IMR-90 (cell line): ENCODE measurements at regions not wholly inside any gene's neighbourhood (a gene's known extent, or its start where the extent isn't known, plus 50 kb on each side); places are given as distances from the start of the nearest gene placed in this dataset.

Experiments
- ATAC-seq: fragments of 200-7000 bp; cut with Tn5 transposase; 2 replicates; pipeline ENCODE4 v1.9.1; 2020; ENCODE audit warnings: low read depth, mild to moderate bottlenecking, moderate library complexity
- BruUV-seq: library from RNA; stranded (reverse); fragments of 400-500 nt; replicated peaks from 2 replicates; lab custom pipeline; 2021; lab: Mats Ljungman, UMichigan
- CTCF ChIA-PET: fragments of 300-600 bp; formaldehyde crosslinking; extraction: SDS; loops from one replicate; lab custom pipeline; 2021; ENCODE audit warnings: antibody characterized with exemption; lab: Yijun Ruan, JAX
- POLR2A ChIA-PET: fragments of 300-600 bp; sonication (Branson Sonifier 250); formaldehyde crosslinking; loops from one replicate; lab custom pipeline; 2022; ENCODE audit warnings: antibody characterized with exemption; ENCODE audit not compliant: unreplicated experiment; lab: Charles Lee
- DNase-seq: peaks from one replicate; pipeline ENCODE4 v3.0.0; 2013
- H2AFZ ChIP-seq: replicated peaks from 2 replicates; pipeline ENCODE3; 2013; ENCODE audit warnings: low read length, mild to moderate bottlenecking; ENCODE audit not compliant: poor library complexity
- H2AK5ac ChIP-seq: 2 replicates; pipeline ENCODE4 v1.6.1; 2013; ENCODE audit warnings: low read depth, low read length, inconsistent platforms
- H2AK9ac ChIP-seq: replicated peaks from 2 replicates; pipeline ENCODE3; 2013; ENCODE audit warnings: mild to moderate bottlenecking, low read depth, low read length, moderate library complexity; ENCODE audit not compliant: poor library complexity
- H2BK120ac ChIP-seq: 2 replicates; pipeline ENCODE4 v1.6.1; 2013; ENCODE audit warnings: low read depth, low read length, inconsistent platforms
- H2BK15ac ChIP-seq: 3 replicates; pipeline ENCODE4 v1.6.1; 2013; ENCODE audit warnings: low read depth, low read length, inconsistent platforms
- H2BK20ac ChIP-seq: 2 replicates; pipeline ENCODE4 v1.6.1; 2013; ENCODE audit warnings: low read depth, mild to moderate bottlenecking, inconsistent platforms, low read length, moderate library complexity
- H2BK5ac ChIP-seq: 2 replicates; pipeline ENCODE4 v1.6.1; 2013; ENCODE audit warnings: mild to moderate bottlenecking, low read depth, low read length, inconsistent platforms; ENCODE audit not compliant: poor library complexity, severe bottlenecking
- H3K14ac ChIP-seq: replicated peaks from 2 replicates; pipeline ENCODE4 v1.6.1; 2013; ENCODE audit warnings: low read depth, low read length, inconsistent platforms
- H3K18ac ChIP-seq: 2 replicates; pipeline ENCODE4 v1.6.1; 2013; ENCODE audit warnings: low read depth, low read length, control low read depth
- H3K23ac ChIP-seq: 2 replicates; pipeline ENCODE4 v1.6.1; 2013; ENCODE audit warnings: low read depth, low read length, inconsistent platforms
- H3K27ac ChIP-seq: 2 replicates; pipeline ENCODE4 v1.5.1; 2013; ENCODE audit warnings: mild to moderate bottlenecking, control low read depth, low read length; ENCODE audit not compliant: insufficient read depth
- H3K27me3 ChIP-seq: 2 replicates; pipeline ENCODE4 v1.6.1; 2013; ENCODE audit warnings: low read length; ENCODE audit not compliant: control insufficient read depth, insufficient read depth
- H3K36me3 ChIP-seq: 2 replicates; pipeline ENCODE4 v1.6.1; 2013; ENCODE audit warnings: low read length, mixed read lengths; ENCODE audit not compliant: control insufficient read depth, insufficient read depth
- H3K4ac ChIP-seq: 2 replicates; pipeline ENCODE4 v1.6.1; 2013; ENCODE audit warnings: low read depth, low read length, inconsistent platforms
- H3K4me1 ChIP-seq: 2 replicates; pipeline ENCODE4 v1.6.1; 2013; ENCODE audit warnings: low read length, mixed read lengths; ENCODE audit not compliant: control insufficient read depth, insufficient read depth
- H3K4me2 ChIP-seq: 2 replicates; pipeline ENCODE4 v1.6.1; 2013; ENCODE audit warnings: low read depth, mild to moderate bottlenecking, control low read depth, low read length, moderate library complexity
- H3K4me3 ChIP-seq: 2 replicates; pipeline ENCODE4 v1.5.1; 2013; ENCODE audit warnings: low read depth, mild to moderate bottlenecking, control low read depth, low read length, moderate library complexity; ENCODE audit not compliant: insufficient read depth
- H3K56ac ChIP-seq: 2 replicates; pipeline ENCODE4 v1.6.1; 2013; ENCODE audit warnings: low read length, inconsistent platforms; ENCODE audit not compliant: insufficient read depth; ENCODE audit errors: extremely low read depth
- H3K79me1 ChIP-seq, 2 experiments: 2 replicates each; pipeline ENCODE4 v1.6.1; 2013; ENCODE audit warnings: low read length in 2 of 2, inconsistent platforms in 1 of 2, low read depth in 1 of 2
- H3K9ac ChIP-seq: 2 replicates; pipeline ENCODE4 v1.6.1; 2013; ENCODE audit warnings: low read depth, low read length, control low read depth
- H3K9me1 ChIP-seq: 2 replicates; pipeline ENCODE4 v1.6.1; 2013; ENCODE audit warnings: low read length, inconsistent platforms; ENCODE audit not compliant: insufficient read depth
- H3K9me3 ChIP-seq: 2 replicates; pipeline ENCODE4 v1.6.1; 2013; ENCODE audit warnings: low read length; ENCODE audit not compliant: control insufficient read depth, insufficient read depth
- H4K20me1 ChIP-seq: 2 replicates; pipeline ENCODE4 v1.6.1; 2013; ENCODE audit warnings: low read length, inconsistent platforms; ENCODE audit not compliant: insufficient read depth
- H4K5ac ChIP-seq: 2 replicates; pipeline ENCODE4 v1.6.1; 2013; ENCODE audit warnings: mild to moderate bottlenecking, low read depth, low read length, control low read depth
- H4K8ac ChIP-seq, 2 experiments: 2 replicates each; pipeline ENCODE4 v1.6.1; 2013; ENCODE audit warnings: low read depth in 2 of 2, low read length in 2 of 2, control low read depth in 1 of 2, inconsistent platforms in 1 of 2
- H4K91ac ChIP-seq: 2 replicates; pipeline ENCODE4 v1.6.1; 2013; ENCODE audit warnings: low read depth, low read length, inconsistent platforms; ENCODE audit not compliant: insufficient read depth
- BHLHE40 ChIP-seq: fragments of 150-350 bp; IDR thresholded peaks from 2 replicates; pipeline ENCODE4 v1.6.1; 2016; ENCODE audit warnings: mild to moderate bottlenecking, low read depth, low read length
- FOS ChIP-seq: fragments of 150-350 bp; IDR thresholded peaks from 2 replicates; pipeline ENCODE4 v1.6.1; 2016; ENCODE audit warnings: low read depth, low read length
- WGBS, 2 experiments: methylation state at CpG; one replicate each; pipeline versions ENCODE4 v1.1.5 to v1.1.7; 2013; ENCODE audit warnings: missing lambda C conversion rate in 2 of 2; ENCODE audit not compliant: insufficient read length in 1 of 2; ENCODE audit errors: extremely low coverage in 2 of 2; 5-methylcytosine and 5-hydroxymethylcytosine counted together
- dilution Hi-C: fragments of 300-500 bp; cut with HindIII; formaldehyde crosslinking; loops from one replicate; pipeline ENCODE4 v1.14.3; 2018; ENCODE audit warnings: low sequenced_read_pairs; ENCODE audit not compliant: unreplicated experiment
- in situ Hi-C: fragments of 300-500 bp; cut with MboI; formaldehyde crosslinking; loops from 3 replicates; pipeline ENCODE4 v1.14.3; 2019; ENCODE audit warnings: low sequenced_read_pairs, inconsistent platforms, mixed read lengths
- intact Hi-C: fragments of 100-400 bp; cut with micrococcal nuclease; formaldehyde crosslinking; loops from 2 replicates; pipeline ENCODE4 v1.10.0; 2022
- TF ChIP-seq, protein P1 (sequence below): fragments of 150-350 bp; IDR thresholded peaks from 2 replicates; pipeline ENCODE4 v1.6.1; 2017; ENCODE audit warnings: mild to moderate bottlenecking, antibody characterized with exemption, low read length, low read depth

- ATAC-seq: peak; percentile 68
- Histone ChIP-seq H3K4me1 (0 out of 2 replicates have a peak, but pooled peaks cover 2% of the 10 kb centered on the region), H3K56ac (no peak overlapping the region), H4K20me1 (no peaks in the 10 kb centered on the region), H2BK20ac (peak overlapping the region; percentile 14; the same call in 1 of the 2 replicates), H4K91ac (no peak overlapping the region), H3K27ac (no peak overlapping the region), H3K36me3 (no peaks in the 10 kb centered on the region), H2AFZ (peak overlapping the region; percentile 70), H3K4ac (peak overlapping the region; percentile 43; the same call in 1 of the 2 replicates), H3K9me3 (no peaks in the 10 kb centered on the region), H3K4me3 (no peak overlapping the region), H2BK120ac (peak overlapping the region; percentile 78), H3K9me1 (no peaks in the 10 kb centered on the region), H3K23ac (no peak overlapping the region), H3K18ac (no peak overlapping the region), H2AK9ac (no peak overlapping the region), H3K14ac (0 out of 2 replicates have a peak overlapping the region, but pooled peaks have one; percentile 56), H2BK15ac (peak overlapping the region; percentile 8; the same call in 1 of the 3 replicates), H3K9ac (no peak overlapping the region), H2AK5ac (no peak overlapping the region), H3K4me2 (no peak overlapping the region), H3K27me3 (no peaks in the 10 kb centered on the region), H4K5ac (no peak overlapping the region), H2BK5ac (no peak overlapping the region), H3K79me1 (no peaks in the 10 kb centered on the region), H4K8ac (no peak overlapping the region; a peak in 1 of 4 replicates)
- TF ChIP-seq FOS (no peak), BHLHE40 (no peak)
- TF ChIP-seq, protein P1, sequence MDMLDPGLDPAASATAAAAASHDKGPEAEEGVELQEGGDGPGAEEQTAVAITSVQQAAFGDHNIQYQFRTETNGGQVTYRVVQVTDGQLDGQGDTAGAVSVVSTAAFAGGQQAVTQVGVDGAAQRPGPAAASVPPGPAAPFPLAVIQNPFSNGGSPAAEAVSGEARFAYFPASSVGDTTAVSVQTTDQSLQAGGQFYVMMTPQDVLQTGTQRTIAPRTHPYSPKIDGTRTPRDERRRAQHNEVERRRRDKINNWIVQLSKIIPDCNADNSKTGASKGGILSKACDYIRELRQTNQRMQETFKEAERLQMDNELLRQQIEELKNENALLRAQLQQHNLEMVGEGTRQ: no peak
- BruUV-seq: no TSS peak
- intact Hi-C loops (no loop called here), in situ Hi-C loops (no loop called here), dilution Hi-C loops (no loop called here)
- whole genome bisulfite sequencing, 2 experiments: no CpG with 5 or more reads among the region's 2 CpGs
- ChIA-PET POLR2A (no interaction called here), CTCF (no interaction called here)
- DNase-seq: peak; percentile 77
Observed at GRCh38 chr12:5230156-5230555, 186.5 kb downstream of the KCNA5 start.
